ENCODE measurements at regions not wholly inside any gene's neighbourhood (a gene's known extent, or its start where the extent isn't known, plus 50 kb on each side); places are given as distances from the start of the nearest gene placed in this dataset.
A peak's percentile ranks its signal among the peaks of the same experiment; 100 is the strongest.
"Not testable (repeated sequence)": the region's sequence is repeated elsewhere in the genome, so short reads cannot be mapped to it uniquely, and the experiment has no call there.

GRCh38 chr4:173991814-173992213 lies 291.7 kb downstream of the FBXO8 start:
- H3K9me3 Mint-ChIP-seq = no peaks in the 10 kb centered on the region
- no peaks in the 10 kb centered on the region for H3K36me3 Mint-ChIP-seq
- H3K27ac Mint-ChIP-seq = no peak overlapping the region
- TF ChIP-seq, protein P1, sequence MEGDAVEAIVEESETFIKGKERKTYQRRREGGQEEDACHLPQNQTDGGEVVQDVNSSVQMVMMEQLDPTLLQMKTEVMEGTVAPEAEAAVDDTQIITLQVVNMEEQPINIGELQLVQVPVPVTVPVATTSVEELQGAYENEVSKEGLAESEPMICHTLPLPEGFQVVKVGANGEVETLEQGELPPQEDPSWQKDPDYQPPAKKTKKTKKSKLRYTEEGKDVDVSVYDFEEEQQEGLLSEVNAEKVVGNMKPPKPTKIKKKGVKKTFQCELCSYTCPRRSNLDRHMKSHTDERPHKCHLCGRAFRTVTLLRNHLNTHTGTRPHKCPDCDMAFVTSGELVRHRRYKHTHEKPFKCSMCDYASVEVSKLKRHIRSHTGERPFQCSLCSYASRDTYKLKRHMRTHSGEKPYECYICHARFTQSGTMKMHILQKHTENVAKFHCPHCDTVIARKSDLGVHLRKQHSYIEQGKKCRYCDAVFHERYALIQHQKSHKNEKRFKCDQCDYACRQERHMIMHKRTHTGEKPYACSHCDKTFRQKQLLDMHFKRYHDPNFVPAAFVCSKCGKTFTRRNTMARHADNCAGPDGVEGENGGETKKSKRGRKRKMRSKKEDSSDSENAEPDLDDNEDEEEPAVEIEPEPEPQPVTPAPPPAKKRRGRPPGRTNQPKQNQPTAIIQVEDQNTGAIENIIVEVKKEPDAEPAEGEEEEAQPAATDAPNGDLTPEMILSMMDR (IDR thresholded peaks at IDR 0.05; ENCODE audit: unreplicated experiment) = no peak
- peaks cover 26% of the 10 kb centered on the region for H3K4me1 Mint-ChIP-seq
- no peak for DNase-seq (ENCODE audit: low spot score in 2 of 2, unreplicated experiment in 2 of 2)
- no peaks in the 10 kb centered on the region for H3K27me3 Mint-ChIP-seq (ENCODE audit: low read depth)
- no peak overlapping the region for H3K4me3 Mint-ChIP-seq

GRCh38 chr4:173991316-173991715 lies 292.2 kb downstream of the FBXO8 start:
- TF ChIP-seq, protein P1 (IDR thresholded peaks at IDR 0.05; ENCODE audit: unreplicated experiment) = no peak
- Mint-ChIP-seq H3K36me3 (no peaks in the 10 kb centered on the region), H3K4me1 (peaks cover 26% of the 10 kb centered on the region), H3K4me3 (no peak overlapping the region), H3K9me3 (no peaks in the 10 kb centered on the region), H3K27me3 (ENCODE audit: low read depth) (no peaks in the 10 kb centered on the region), H3K27ac (peak overlapping the region; percentile 69)
- no peak for DNase-seq (ENCODE audit: low spot score in 2 of 2, unreplicated experiment in 2 of 2)

GRCh38 chr4:173990869-173991210 lies 292.6 kb downstream of the FBXO8 start:
- H3K27ac Mint-ChIP-seq = peak overlapping the region; percentile 69

DNA sequence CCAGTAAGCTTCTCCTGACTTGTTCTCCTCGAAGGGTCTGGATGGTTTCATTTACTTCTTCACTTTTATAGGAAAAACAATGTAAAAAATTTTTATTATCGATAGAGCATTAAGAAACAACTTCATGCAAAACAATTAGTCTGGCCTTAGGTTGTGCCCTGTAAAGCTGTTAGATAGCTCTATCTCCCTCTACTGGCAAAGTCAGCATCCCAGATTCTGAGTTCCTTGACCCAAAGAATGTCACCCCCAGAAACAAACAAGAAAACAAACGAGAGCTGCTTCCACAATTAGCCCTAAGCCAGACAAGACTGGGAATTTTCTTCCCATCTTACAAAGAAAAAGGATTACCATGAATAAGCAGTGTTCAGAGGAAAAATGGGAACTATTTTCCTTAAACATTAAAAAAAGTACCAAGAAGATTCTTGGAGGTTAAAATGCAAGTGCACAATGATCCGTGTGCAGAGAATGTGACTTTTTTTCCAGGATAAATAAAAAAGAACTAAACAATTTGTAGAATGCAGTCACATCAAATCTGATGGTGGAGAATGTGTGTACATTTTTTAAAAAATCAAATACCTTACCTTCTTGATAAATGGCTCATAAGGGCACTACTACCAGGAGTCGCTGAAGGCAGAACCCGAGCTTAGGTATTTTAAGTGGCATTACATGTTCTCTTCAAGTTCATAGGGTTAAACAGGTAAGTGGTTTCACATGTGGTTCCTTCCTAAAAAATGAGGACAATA lies 293.2 kb downstream of the FBXO8 start:
- Mint-ChIP-seq H3K27ac (peak overlapping the region; percentile 52), H3K36me3 (no peaks in the 10 kb centered on the region), H3K9me3 (no peaks in the 10 kb centered on the region), H3K27me3 (ENCODE audit: low read depth) (no peaks in the 10 kb centered on the region), H3K4me3 (no peak overlapping the region), H3K4me1 (peaks cover 31% of the 10 kb centered on the region)
- TF ChIP-seq, protein P1 (IDR thresholded peaks at IDR 0.05; ENCODE audit: unreplicated experiment) = peak; percentile 25
- no peak for DNase-seq (ENCODE audit: low spot score in 2 of 2, unreplicated experiment in 2 of 2)

More at GRCh38 chr4:173990869-173991210, 292.6 kb downstream of the FBXO8 start:
- no peaks in the 10 kb centered on the region for H3K9me3 Mint-ChIP-seq
- H3K4me3 Mint-ChIP-seq = no peak overlapping the region
- no peaks in the 10 kb centered on the region for H3K27me3 Mint-ChIP-seq (ENCODE audit: low read depth)
- H3K4me1 Mint-ChIP-seq = peaks cover 26% of the 10 kb centered on the region
- H3K36me3 Mint-ChIP-seq = no peaks in the 10 kb centered on the region
- DNase-seq (ENCODE audit: low spot score in 2 of 2, unreplicated experiment in 2 of 2) = no peak
- TF ChIP-seq, protein P1 (IDR thresholded peaks at IDR 0.05; ENCODE audit: unreplicated experiment) = no peak

- H3K27ac Mint-ChIP-seq; H3K4me3 Mint-ChIP-seq; DNase-seq (ENCODE audit: low spot score in 2 of 2, unreplicated experiment in 2 of 2); H3K27me3 Mint-ChIP-seq (ENCODE audit: low read depth); H3K36me3 Mint-ChIP-seq; H3K4me1 Mint-ChIP-seq: not testable (repeated sequence)
- H3K9me3 Mint-ChIP-seq = peaks cover 20% of the 10 kb centered on the region
These were observed 319.9 kb downstream of the FBXO8 start for GRCh38 chr4:173963523-173963922.

- H3K4me3 Mint-ChIP-seq = no peak overlapping the region
- no peaks in the 10 kb centered on the region for H3K36me3 Mint-ChIP-seq
- DNase-seq (ENCODE audit: low spot score in 2 of 2, unreplicated experiment in 2 of 2) = no peak
- no peak overlapping the region for H3K27ac Mint-ChIP-seq
- peaks cover 1% of the 10 kb centered on the region for H3K27me3 Mint-ChIP-seq (ENCODE audit: low read depth)
- TF ChIP-seq, protein P1 (IDR thresholded peaks at IDR 0.05; ENCODE audit: unreplicated experiment) = no peak
- H3K4me1 Mint-ChIP-seq = peaks cover 2% of the 10 kb centered on the region
- peaks cover 3% of the 10 kb centered on the region for H3K9me3 Mint-ChIP-seq
These were observed 323.1 kb downstream of the FBXO8 start for GRCh38 chr4:173960398-173960797.

Data from mesothelial cell of epicardium (in vitro differentiated cells).